DMS153 treated with DMSO at 0.1 percent for 48 hours (cell line): ENCODE measurements at regions not wholly inside any gene's neighbourhood (a gene's known extent, or its start where the extent isn't known, plus 50 kb on each side); places are given as distances from the start of the nearest gene placed in this dataset.
"Not testable (repeated sequence)": the region's sequence is repeated elsewhere in the genome, so short reads cannot be mapped to it uniquely, and the experiment has no call there.

Experiments used
- DNase-seq: peaks from one replicate; lab custom pipeline; 2025; ENCODE audit not compliant: unreplicated experiment; lab: John Stamatoyannopoulos, UW

GRCh38 chr3:90180543-90180942 lies 1073.1 kb downstream of the EPHA3 start:
- no peak for DNase-seq

DNA sequence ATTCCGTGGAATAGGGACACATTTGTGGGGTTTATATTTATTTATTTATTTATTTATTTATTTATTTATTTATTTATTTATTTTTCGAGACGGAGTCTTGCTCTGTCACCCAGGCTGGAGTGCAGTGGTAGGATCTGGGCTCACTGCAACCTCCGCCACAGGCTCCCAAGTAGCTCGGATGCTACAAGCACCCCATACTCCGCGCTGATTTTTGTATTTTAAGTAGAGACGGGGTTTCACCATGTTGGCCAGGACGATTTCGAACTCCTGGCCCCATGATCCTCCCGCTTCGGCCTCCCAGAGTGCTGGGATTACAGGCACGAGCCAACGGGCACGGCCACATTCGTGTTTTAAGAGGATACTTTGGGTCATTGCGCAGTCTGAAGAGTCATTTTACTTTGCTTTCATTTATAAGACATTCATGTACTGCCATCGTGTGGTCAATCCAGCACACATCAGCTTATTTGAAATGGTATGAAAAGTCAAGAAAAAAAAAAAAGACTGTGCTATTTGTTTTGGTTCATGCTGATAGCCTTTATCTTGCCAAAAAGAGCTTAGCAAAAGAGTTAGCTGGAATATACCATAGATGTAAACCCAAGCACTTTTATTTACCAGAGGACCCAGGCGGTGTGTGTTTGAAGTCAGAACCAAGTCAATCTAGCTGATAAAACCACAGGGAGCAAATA lies 1075.0 kb downstream of the EPHA3 start:
- DNase-seq = peak; percentile 13

DNA sequence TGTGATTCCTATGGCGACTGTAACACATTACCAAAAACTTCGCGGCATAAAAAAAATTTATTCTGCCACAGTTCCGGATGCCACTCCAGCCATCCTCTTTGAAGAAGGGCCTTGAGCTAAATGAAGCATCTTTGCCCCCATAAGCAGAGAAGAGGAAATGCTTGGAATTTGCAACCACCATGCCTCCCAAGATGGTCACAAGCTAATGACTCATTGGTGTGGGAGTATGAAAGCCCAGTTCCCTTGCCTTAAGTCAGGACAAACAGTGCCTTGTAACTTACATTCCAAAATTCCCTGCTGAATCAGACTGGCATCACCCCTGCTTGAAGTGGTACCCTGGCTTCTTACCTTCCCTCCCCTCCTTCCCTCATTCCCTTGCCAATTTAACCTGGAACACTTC lies 1077.4 kb downstream of the EPHA3 start:
- no peak for DNase-seq

GRCh38 chr3:90197383-90197782 lies 1090.0 kb downstream of the EPHA3 start:
- not testable (repeated sequence) for DNase-seq

DNA sequence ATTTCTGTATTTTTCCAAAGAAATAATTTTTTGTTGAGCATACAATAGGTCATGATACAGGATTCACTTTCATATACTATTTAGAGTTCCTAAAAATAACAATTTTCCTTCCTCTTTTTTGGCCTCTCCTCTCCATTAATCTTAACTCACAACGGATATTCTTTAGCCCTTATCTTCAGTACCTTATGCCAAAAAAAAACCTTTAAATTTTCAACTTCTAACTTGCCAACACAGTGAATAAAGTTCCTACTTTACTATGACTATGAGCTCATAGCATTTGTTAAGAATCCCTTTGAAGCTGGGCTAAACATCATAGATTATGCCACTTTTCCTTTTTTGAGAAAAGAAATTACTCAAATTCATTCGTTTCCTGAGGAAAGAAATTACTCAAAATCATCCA lies 1095.5 kb downstream of the EPHA3 start:
- DNase-seq = not testable (repeated sequence)

DNA sequence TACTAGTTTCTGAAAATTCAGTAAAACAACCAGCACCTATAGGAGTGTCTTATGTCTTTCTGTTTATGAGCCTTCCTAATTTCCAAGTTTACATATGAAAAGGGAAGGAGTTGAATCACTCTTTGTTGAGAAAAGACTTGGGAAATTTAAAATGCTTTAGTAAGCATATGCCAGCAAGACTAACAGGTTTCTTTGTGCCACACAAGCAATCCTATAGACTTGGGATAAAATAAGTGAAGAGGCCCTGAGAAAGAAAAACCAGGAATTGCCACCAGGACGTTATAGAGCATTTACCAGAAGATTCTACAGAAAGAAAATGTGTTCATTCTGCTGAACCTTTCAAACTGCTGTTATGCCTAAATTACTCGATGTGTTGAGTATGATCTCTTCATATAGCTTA lies 1099.1 kb downstream of the EPHA3 start:
- DNase-seq = not testable (repeated sequence)

DNA sequence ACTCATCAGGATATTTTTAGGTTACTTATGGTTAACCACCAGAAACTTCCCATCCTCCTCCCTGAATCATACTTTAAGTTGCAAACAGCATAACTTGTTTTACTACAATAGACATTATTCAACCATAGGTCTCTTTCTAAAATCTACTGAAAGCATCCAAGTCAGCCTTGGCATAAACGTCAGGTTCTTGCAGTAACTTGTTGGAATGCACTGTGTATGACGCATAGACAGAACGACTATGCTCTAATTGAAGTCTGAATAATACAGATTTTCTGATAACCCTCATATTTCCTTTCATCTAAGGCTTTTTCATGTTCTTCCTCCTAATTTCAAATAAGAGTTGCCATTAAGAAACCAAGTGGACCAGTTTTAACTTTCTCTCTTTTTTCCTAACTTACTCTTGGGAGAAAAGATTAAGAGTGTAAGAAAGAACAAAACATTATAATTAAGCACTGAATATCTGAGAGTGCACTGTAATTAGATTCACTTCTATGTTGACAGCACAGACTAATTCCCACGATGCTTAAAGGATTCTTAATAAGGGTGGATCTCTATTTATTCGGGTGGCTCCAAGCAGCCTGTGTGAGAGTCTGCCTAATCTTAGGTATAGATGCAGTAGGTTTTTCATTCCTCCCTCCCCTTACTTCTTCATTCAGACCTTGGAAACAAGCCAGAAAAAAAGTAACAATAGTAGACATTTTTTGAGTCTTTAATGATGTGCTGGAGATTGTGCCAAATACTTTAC lies 1100.1 kb downstream of the EPHA3 start:
- DNase-seq = not testable (repeated sequence)

DNA sequence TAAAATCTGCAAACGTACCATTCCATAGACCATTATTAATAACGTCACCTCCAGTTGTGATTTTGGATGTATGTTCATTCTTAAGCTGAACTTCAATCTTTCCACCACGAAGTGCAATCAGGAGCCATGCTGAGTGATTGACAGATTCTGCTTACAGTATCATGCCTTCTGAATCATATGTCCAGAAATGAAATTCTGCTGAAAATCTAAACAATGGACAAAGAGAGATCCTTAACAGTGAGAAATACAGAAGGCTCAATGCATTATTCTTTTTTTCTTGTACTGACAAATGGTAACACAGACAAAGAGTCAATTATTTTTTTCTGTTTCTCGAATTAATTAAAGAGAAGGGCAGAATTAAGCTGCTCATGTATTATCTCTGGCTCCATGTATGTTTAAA lies 1114.5 kb downstream of the EPHA3 start:
- DNase-seq = no peak

GRCh38 chr3:90241481-90241880 lies 1134.1 kb downstream of the EPHA3 start:
- DNase-seq = no peak

DNA sequence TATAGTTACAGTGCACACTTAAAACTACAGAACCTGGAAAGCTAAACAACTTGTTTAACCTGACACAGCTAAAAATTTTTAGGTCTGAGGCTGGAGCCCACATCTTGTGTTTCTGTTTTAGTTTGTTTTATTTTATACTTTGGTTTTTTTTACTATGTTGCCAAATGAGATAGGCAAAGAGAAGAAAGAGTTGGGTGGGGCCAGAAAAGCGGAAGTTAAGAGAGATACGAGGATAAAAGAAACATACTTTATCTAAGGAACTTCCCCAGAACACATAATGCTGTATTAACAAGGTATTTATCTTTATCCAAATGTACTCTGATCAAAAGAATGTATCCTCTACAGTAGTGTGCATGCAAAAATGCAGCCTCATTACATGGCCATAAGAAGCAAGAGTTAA lies 1145.7 kb downstream of the EPHA3 start:
- DNase-seq = no peak

DNA sequence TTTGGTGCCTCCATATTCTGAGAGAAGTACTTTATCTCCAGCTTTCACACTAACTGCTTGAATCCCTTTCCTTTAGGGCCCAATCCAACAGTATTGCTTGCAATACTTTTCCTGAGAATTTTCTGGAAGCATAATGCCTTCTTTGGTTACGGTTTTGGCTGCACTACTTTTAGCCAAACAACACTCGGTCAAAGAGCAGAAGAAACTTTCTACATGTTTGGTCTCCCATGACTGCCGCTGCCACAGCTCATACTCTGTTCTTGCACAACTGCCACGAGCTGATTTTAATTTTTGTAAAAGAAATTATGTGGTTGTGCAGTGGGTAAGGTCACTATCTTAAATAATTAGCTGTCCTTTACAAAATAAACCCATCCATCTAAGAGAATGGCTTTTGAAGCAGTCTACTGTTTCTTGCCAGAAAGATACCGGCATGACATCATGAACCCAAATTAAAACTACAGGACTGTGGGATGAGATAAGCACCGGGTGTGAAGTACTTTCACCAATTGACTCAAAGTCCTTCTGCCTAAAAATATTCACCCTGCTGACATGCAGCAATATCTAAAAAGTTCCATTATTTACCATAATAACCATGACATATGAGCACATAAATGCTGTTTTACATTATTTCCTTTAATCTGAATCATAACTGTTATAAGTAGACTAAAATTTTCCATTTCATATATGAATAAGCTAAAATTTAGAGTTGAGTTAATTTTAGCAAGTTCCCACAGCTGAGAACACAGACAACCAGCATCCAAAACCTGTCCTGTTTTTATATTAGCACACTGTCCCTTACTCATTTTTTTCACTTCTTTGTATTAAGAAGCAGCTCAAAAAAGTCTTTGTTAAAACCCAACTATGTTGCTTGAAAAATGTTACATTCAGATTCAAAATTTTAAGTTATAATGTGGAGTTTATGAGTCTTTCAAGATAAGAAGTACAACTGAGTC lies 1154.3 kb downstream of the EPHA3 start:
- no peak for DNase-seq
